GM19324 (cell line): ENCODE measurements at regions not wholly inside any gene's neighbourhood (a gene's known extent, or its start where the extent isn't known, plus 50 kb on each side); places are given as distances from the start of the nearest gene placed in this dataset.

ENCODE experiments used
- ATAC-seq: cut with Tn5 transposase; IDR thresholded peaks from one replicate; pipeline ENCODE4 v1.9.1; 2021; ENCODE audit warnings: mild to moderate bottlenecking, moderate library complexity; ENCODE audit not compliant: unreplicated experiment, low FRiP score

- no peak for ATAC-seq
Observed at GRCh38 chr13:46964789-46965527, 68.1 kb upstream of the HTR2A start.

GRCh38 chr13:46963904-46964303 is 67.1 kb upstream of the HTR2A start:
- ATAC-seq: no peak

GRCh38 chr13:46962281-46962941 is 65.6 kb upstream of the HTR2A start:
- no peak for ATAC-seq

GRCh38 chr13:46961719-46962118 is 64.9 kb upstream of the HTR2A start:
- peak; percentile 80 for ATAC-seq

GRCh38 chr13:46953941-46954340 is 57.1 kb upstream of the HTR2A start:
- no peak for ATAC-seq

- ATAC-seq: no peak
Observed at GRCh38 chr13:46953331-46953730, 56.5 kb upstream of the HTR2A start.

GRCh38 chr13:46951516-46951915 is 54.7 kb upstream of the HTR2A start:
- ATAC-seq: no peak

- ATAC-seq: no peak
Observed at GRCh38 chr13:46949211-46949610, 52.4 kb upstream of the HTR2A start.

- ATAC-seq: no peak
Observed at GRCh38 chr13:46948338-46948737, 51.5 kb upstream of the HTR2A start.

GRCh38 chr13:46947425-46948191 is 50.8 kb upstream of the HTR2A start:
- no peak for ATAC-seq
